ENCODE measurements at regions not wholly inside any gene's neighbourhood (a gene's known extent, or its start where the extent isn't known, plus 50 kb on each side); places are given as distances from the start of the nearest gene placed in this dataset.

DNA sequence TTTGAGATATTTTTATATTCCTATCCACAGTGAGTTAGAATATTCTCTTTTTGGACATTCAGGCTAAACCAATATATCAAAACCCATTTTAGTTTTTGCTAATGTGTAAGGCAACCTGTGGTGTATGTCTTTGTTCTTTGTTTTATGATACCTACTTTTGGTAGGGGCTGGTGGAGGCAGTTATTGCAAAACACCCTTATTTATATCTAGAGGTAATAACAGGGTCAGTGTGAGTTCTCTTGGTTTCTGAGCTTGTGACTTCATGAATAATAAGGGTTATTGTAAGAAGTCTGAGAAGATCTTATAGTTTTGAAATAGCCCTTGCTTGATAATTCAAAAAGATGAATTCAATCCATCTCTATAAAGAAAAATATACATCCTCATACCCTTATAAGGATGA lies 235.1 kb upstream of the LRIG3 start:
- TF ChIP-seq, protein P1, sequence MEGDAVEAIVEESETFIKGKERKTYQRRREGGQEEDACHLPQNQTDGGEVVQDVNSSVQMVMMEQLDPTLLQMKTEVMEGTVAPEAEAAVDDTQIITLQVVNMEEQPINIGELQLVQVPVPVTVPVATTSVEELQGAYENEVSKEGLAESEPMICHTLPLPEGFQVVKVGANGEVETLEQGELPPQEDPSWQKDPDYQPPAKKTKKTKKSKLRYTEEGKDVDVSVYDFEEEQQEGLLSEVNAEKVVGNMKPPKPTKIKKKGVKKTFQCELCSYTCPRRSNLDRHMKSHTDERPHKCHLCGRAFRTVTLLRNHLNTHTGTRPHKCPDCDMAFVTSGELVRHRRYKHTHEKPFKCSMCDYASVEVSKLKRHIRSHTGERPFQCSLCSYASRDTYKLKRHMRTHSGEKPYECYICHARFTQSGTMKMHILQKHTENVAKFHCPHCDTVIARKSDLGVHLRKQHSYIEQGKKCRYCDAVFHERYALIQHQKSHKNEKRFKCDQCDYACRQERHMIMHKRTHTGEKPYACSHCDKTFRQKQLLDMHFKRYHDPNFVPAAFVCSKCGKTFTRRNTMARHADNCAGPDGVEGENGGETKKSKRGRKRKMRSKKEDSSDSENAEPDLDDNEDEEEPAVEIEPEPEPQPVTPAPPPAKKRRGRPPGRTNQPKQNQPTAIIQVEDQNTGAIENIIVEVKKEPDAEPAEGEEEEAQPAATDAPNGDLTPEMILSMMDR (IDR thresholded peaks at IDR 0.05): no peak
- no peak for TF ChIP-seq EZH2 (IDR thresholded peaks at IDR 0.05; ENCODE audit: borderline replicate concordance, insufficient read depth, low read depth, low read length, poor library complexity, severe bottlenecking)

All from B cell (primary cell).